ENCODE measurements at regions not wholly inside any gene's neighbourhood (a gene's known extent, or its start where the extent isn't known, plus 50 kb on each side); places are given as distances from the start of the nearest gene placed in this dataset.

- TF ChIP-seq POLR2A (IDR thresholded peaks at IDR 0.05; ENCODE audit: control extremely low read depth in 1 of 2, low read depth in 2 of 2, low read length in 2 of 2) (no peak), EZH2 (IDR thresholded peaks at IDR 0.05; ENCODE audit: low read depth, low read length, severe bottlenecking) (no peak), MAFK (IDR thresholded peaks at IDR 0.05; ENCODE audit: low read depth, low read length) (no peak), MAX (IDR thresholded peaks at IDR 0.05) (no peak), GABPA (IDR thresholded peaks at IDR 0.05; ENCODE audit: borderline replicate concordance, insufficient read depth, low read length) (no peak)
- TF ChIP-seq, protein P1, sequence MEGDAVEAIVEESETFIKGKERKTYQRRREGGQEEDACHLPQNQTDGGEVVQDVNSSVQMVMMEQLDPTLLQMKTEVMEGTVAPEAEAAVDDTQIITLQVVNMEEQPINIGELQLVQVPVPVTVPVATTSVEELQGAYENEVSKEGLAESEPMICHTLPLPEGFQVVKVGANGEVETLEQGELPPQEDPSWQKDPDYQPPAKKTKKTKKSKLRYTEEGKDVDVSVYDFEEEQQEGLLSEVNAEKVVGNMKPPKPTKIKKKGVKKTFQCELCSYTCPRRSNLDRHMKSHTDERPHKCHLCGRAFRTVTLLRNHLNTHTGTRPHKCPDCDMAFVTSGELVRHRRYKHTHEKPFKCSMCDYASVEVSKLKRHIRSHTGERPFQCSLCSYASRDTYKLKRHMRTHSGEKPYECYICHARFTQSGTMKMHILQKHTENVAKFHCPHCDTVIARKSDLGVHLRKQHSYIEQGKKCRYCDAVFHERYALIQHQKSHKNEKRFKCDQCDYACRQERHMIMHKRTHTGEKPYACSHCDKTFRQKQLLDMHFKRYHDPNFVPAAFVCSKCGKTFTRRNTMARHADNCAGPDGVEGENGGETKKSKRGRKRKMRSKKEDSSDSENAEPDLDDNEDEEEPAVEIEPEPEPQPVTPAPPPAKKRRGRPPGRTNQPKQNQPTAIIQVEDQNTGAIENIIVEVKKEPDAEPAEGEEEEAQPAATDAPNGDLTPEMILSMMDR (IDR thresholded peaks at IDR 0.05; ENCODE audit: control extremely low read depth in 1 of 3, insufficient read depth in 1 of 3, low read depth in 1 of 3, low read length in 3 of 3) = no peak
These were observed 98.4 kb upstream of the NCKAP5 start for GRCh38 chr2:133666621-133667020.

All from H1 (cell line).